ENCODE measurements at regions not wholly inside any gene's neighbourhood (a gene's known extent, or its start where the extent isn't known, plus 50 kb on each side); places are given as distances from the start of the nearest gene placed in this dataset.

GRCh38 chr3:117286488-117286887 is 576.9 kb downstream of the TUSC7 start:
- no peaks in the 10 kb centered on the region for H3K4me1 Mint-ChIP-seq
- no peaks in the 10 kb centered on the region for H3K4me1 ChIP-seq (ENCODE audit: insufficient read depth, low read length)
- POLR2A ChIA-PET = no interaction called here
- H3K36me3 ChIP-seq (ENCODE audit: insufficient read depth, low read length) = no peaks in the 10 kb centered on the region
- H3K9me3 ChIP-seq (ENCODE audit: low read length) = no peaks in the 10 kb centered on the region
- H3K36me3 Mint-ChIP-seq = no peaks in the 10 kb centered on the region
- DNase-seq = no peak
- no peak overlapping the region for H3K4me3 Mint-ChIP-seq
- no peak overlapping the region for H3K27ac Mint-ChIP-seq
- CTCF ChIA-PET = no interaction called here
- H3K4me3 ChIP-seq (ENCODE audit: low read length) = no peak overlapping the region
- H3K27me3 Mint-ChIP-seq = no peaks in the 10 kb centered on the region
- H3K9me3 Mint-ChIP-seq = peaks cover 0 to 13% (median 9%) of the 10 kb centered on the region in 5 donors
- no peak overlapping the region for H3K27ac ChIP-seq (ENCODE audit: low read depth, low read length)
- H3K27me3 ChIP-seq (ENCODE audit: insufficient read depth, low read length, poor library complexity, severe bottlenecking) = no peaks in the 10 kb centered on the region

GRCh38 chr3:117287602-117288001 is 578.0 kb downstream of the TUSC7 start:
- H3K4me1 ChIP-seq (ENCODE audit: insufficient read depth, low read length) = no peaks in the 10 kb centered on the region
- no peak for DNase-seq
- H3K36me3 ChIP-seq (ENCODE audit: insufficient read depth, low read length) = no peaks in the 10 kb centered on the region
- H3K4me1 Mint-ChIP-seq = no peaks in the 10 kb centered on the region
- no peaks in the 10 kb centered on the region for H3K36me3 Mint-ChIP-seq
- no peak overlapping the region for H3K4me3 ChIP-seq (ENCODE audit: low read length)
- H3K27me3 Mint-ChIP-seq = no peaks in the 10 kb centered on the region
- no peaks in the 10 kb centered on the region for H3K9me3 ChIP-seq (ENCODE audit: low read length)
- no peak overlapping the region for H3K27ac Mint-ChIP-seq
- POLR2A ChIA-PET = no interaction called here
- H3K4me3 Mint-ChIP-seq = no peak overlapping the region
- H3K27ac ChIP-seq (ENCODE audit: low read depth, low read length) = no peak overlapping the region
- CTCF ChIA-PET = no interaction called here
- H3K27me3 ChIP-seq (ENCODE audit: insufficient read depth, low read length, poor library complexity, severe bottlenecking) = no peaks in the 10 kb centered on the region
- H3K9me3 Mint-ChIP-seq = peaks cover 1 to 13% (median 9%) of the 10 kb centered on the region in 5 donors

- H3K27ac Mint-ChIP-seq = no peak overlapping the region
- H3K9me3 Mint-ChIP-seq = peaks cover 3 to 16% (median 8%) of the 10 kb centered on the region in 5 donors
- H3K4me3 Mint-ChIP-seq = no peak overlapping the region
Measured at GRCh38 chr3:117291476-117291875, 581.9 kb downstream of the TUSC7 start.

GRCh38 chr3:117297065-117297464 is 587.5 kb downstream of the TUSC7 start:
- Mint-ChIP-seq H3K9me3 (peaks cover 2 to 15% (median 9%) of the 10 kb centered on the region in 5 donors), H3K27me3 (no peaks in the 10 kb centered on the region), H3K4me1 (no peaks in the 10 kb centered on the region), H3K36me3 (no peaks in the 10 kb centered on the region), H3K4me3 (no peak overlapping the region), H3K27ac (no peak overlapping the region)
- Histone ChIP-seq H3K9me3 (ENCODE audit: low read length) (no peaks in the 10 kb centered on the region), H3K27me3 (ENCODE audit: insufficient read depth, low read length, poor library complexity, severe bottlenecking) (no peaks in the 10 kb centered on the region), H3K4me1 (ENCODE audit: insufficient read depth, low read length) (no peaks in the 10 kb centered on the region), H3K27ac (ENCODE audit: low read depth, low read length) (no peak overlapping the region), H3K36me3 (ENCODE audit: insufficient read depth, low read length) (no peaks in the 10 kb centered on the region), H3K4me3 (ENCODE audit: low read length) (no peak overlapping the region)
- POLR2A ChIA-PET = no interaction called here
- no peak for DNase-seq
- CTCF ChIA-PET = no interaction called here

More at GRCh38 chr3:117291476-117291875, 581.9 kb downstream of the TUSC7 start:
- no peaks in the 10 kb centered on the region for H3K9me3 ChIP-seq (ENCODE audit: low read length)
- no peaks in the 10 kb centered on the region for H3K4me1 ChIP-seq (ENCODE audit: insufficient read depth, low read length)
- Mint-ChIP-seq H3K27me3 (no peaks in the 10 kb centered on the region), H3K36me3 (no peaks in the 10 kb centered on the region), H3K4me1 (no peaks in the 10 kb centered on the region)
- DNase-seq = no peak
- no peak overlapping the region for H3K27ac ChIP-seq (ENCODE audit: low read depth, low read length)
- CTCF ChIA-PET = no interaction called here
- no peaks in the 10 kb centered on the region for H3K36me3 ChIP-seq (ENCODE audit: insufficient read depth, low read length)
- no peaks in the 10 kb centered on the region for H3K27me3 ChIP-seq (ENCODE audit: insufficient read depth, low read length, poor library complexity, severe bottlenecking)
- no peak overlapping the region for H3K4me3 ChIP-seq (ENCODE audit: low read length)
- POLR2A ChIA-PET = no interaction called here

- Histone ChIP-seq H3K27ac (ENCODE audit: low read depth, low read length) (no peak overlapping the region), H3K4me3 (ENCODE audit: low read length) (no peak overlapping the region), H3K36me3 (ENCODE audit: insufficient read depth, low read length) (no peaks in the 10 kb centered on the region), H3K9me3 (ENCODE audit: low read length) (no peaks in the 10 kb centered on the region), H3K27me3 (ENCODE audit: insufficient read depth, low read length, poor library complexity, severe bottlenecking) (no peaks in the 10 kb centered on the region), H3K4me1 (ENCODE audit: insufficient read depth, low read length) (no peaks in the 10 kb centered on the region)
- Mint-ChIP-seq H3K27me3 (no peaks in the 10 kb centered on the region), H3K4me1 (no peaks in the 10 kb centered on the region), H3K9me3 (peaks cover 2 to 16% (median 9%) of the 10 kb centered on the region in 5 donors), H3K27ac (no peak overlapping the region), H3K4me3 (no peak overlapping the region), H3K36me3 (no peaks in the 10 kb centered on the region)
- ChIA-PET POLR2A (no interaction called here), CTCF (no interaction called here)
- no peak for DNase-seq
Measured at GRCh38 chr3:117297541-117297940, 588.0 kb downstream of the TUSC7 start.

- Histone ChIP-seq H3K27ac (ENCODE audit: low read depth, low read length) (no peak overlapping the region), H3K4me1 (ENCODE audit: insufficient read depth, low read length) (no peaks in the 10 kb centered on the region), H3K9me3 (ENCODE audit: low read length) (no peaks in the 10 kb centered on the region), H3K4me3 (ENCODE audit: low read length) (no peak overlapping the region), H3K27me3 (ENCODE audit: insufficient read depth, low read length, poor library complexity, severe bottlenecking) (no peaks in the 10 kb centered on the region), H3K36me3 (ENCODE audit: insufficient read depth, low read length) (no peaks in the 10 kb centered on the region)
- ChIA-PET POLR2A (no interaction called here), CTCF (no interaction called here)
- H3K4me3 Mint-ChIP-seq = no peak overlapping the region
- H3K4me1 Mint-ChIP-seq = no peaks in the 10 kb centered on the region
- H3K27me3 Mint-ChIP-seq = no peaks in the 10 kb centered on the region
- H3K9me3 Mint-ChIP-seq = peaks cover 2 to 17% (median 6%) of the 10 kb centered on the region in 5 donors
- H3K27ac Mint-ChIP-seq = no peak overlapping the region
- DNase-seq = no peak
- H3K36me3 Mint-ChIP-seq = no peaks in the 10 kb centered on the region
Measured at GRCh38 chr3:117298273-117298672, 588.7 kb downstream of the TUSC7 start.

GRCh38 chr3:117302428-117302827 is 592.8 kb downstream of the TUSC7 start:
- no peaks in the 10 kb centered on the region for H3K4me1 Mint-ChIP-seq
- no peak overlapping the region for H3K27ac Mint-ChIP-seq
- no peak overlapping the region for H3K27ac ChIP-seq (ENCODE audit: low read depth, low read length)
- no peaks in the 10 kb centered on the region for H3K9me3 ChIP-seq (ENCODE audit: low read length)
- H3K4me1 ChIP-seq (ENCODE audit: insufficient read depth, low read length) = no peaks in the 10 kb centered on the region
- H3K27me3 ChIP-seq (ENCODE audit: insufficient read depth, low read length, poor library complexity, severe bottlenecking) = no peaks in the 10 kb centered on the region
- no peaks in the 10 kb centered on the region for H3K36me3 ChIP-seq (ENCODE audit: insufficient read depth, low read length)
- H3K27me3 Mint-ChIP-seq = no peaks in the 10 kb centered on the region
- POLR2A ChIA-PET = no interaction called here
- DNase-seq = no peak
- CTCF ChIA-PET = no interaction called here
- no peak overlapping the region for H3K4me3 ChIP-seq (ENCODE audit: low read length)
- no peak overlapping the region for H3K4me3 Mint-ChIP-seq
- H3K36me3 Mint-ChIP-seq = no peaks in the 10 kb centered on the region
- peaks cover 0 to 17% (median 3%) of the 10 kb centered on the region in 5 donors for H3K9me3 Mint-ChIP-seq

- Histone ChIP-seq H3K4me1 (ENCODE audit: insufficient read depth, low read length) (no peaks in the 10 kb centered on the region), H3K36me3 (ENCODE audit: insufficient read depth, low read length) (no peaks in the 10 kb centered on the region), H3K9me3 (ENCODE audit: low read length) (no peaks in the 10 kb centered on the region), H3K4me3 (ENCODE audit: low read length) (no peak overlapping the region), H3K27me3 (ENCODE audit: insufficient read depth, low read length, poor library complexity, severe bottlenecking) (no peaks in the 10 kb centered on the region), H3K27ac (ENCODE audit: low read depth, low read length) (no peak overlapping the region)
- DNase-seq = no peak
- CTCF ChIA-PET = no interaction called here
- Mint-ChIP-seq H3K9me3 (peaks cover 0 to 22% (median 3%) of the 10 kb centered on the region in 5 donors), H3K36me3 (no peaks in the 10 kb centered on the region), H3K4me3 (no peak overlapping the region), H3K27ac (no peak overlapping the region), H3K4me1 (no peaks in the 10 kb centered on the region), H3K27me3 (no peaks in the 10 kb centered on the region)
- POLR2A ChIA-PET = no interaction called here
Measured at GRCh38 chr3:117303443-117303842, 593.9 kb downstream of the TUSC7 start.

GRCh38 chr3:117304681-117305080 is 595.1 kb downstream of the TUSC7 start:
- Histone ChIP-seq H3K9me3 (ENCODE audit: low read length) (no peaks in the 10 kb centered on the region), H3K36me3 (ENCODE audit: insufficient read depth, low read length) (no peaks in the 10 kb centered on the region), H3K27me3 (ENCODE audit: insufficient read depth, low read length, poor library complexity, severe bottlenecking) (no peaks in the 10 kb centered on the region), H3K27ac (ENCODE audit: low read depth, low read length) (no peak overlapping the region), H3K4me3 (ENCODE audit: low read length) (no peak overlapping the region), H3K4me1 (ENCODE audit: insufficient read depth, low read length) (no peaks in the 10 kb centered on the region)
- Mint-ChIP-seq H3K4me1 (no peaks in the 10 kb centered on the region), H3K9me3 (peaks cover 2 to 14% (median 3%) of the 10 kb centered on the region in 5 donors), H3K36me3 (no peaks in the 10 kb centered on the region), H3K27me3 (no peaks in the 10 kb centered on the region), H3K27ac (no peak overlapping the region), H3K4me3 (no peak overlapping the region)
- ChIA-PET CTCF (no interaction called here), POLR2A (no interaction called here)
- DNase-seq = no peak

Data from CD8-positive, alpha-beta memory T cell (primary cell).